ENCODE measurements at regions not wholly inside any gene's neighbourhood (a gene's known extent, or its start where the extent isn't known, plus 50 kb on each side); places are given as distances from the start of the nearest gene placed in this dataset.
"Not testable (repeated sequence)": the region's sequence is repeated elsewhere in the genome, so short reads cannot be mapped to it uniquely, and the experiment has no call there.

GRCh38 chr17:28258347-28258887 is 60.6 kb upstream of the TMEM97 start:
- DNase-seq (ENCODE audit: low read depth in 1 of 2, low spot score in 1 of 2): no peak
- H3K4me3 ChIP-seq (replicated peaks; ENCODE audit: insufficient read depth, low read length): no peak overlapping the region
- TF ChIP-seq, protein P1, sequence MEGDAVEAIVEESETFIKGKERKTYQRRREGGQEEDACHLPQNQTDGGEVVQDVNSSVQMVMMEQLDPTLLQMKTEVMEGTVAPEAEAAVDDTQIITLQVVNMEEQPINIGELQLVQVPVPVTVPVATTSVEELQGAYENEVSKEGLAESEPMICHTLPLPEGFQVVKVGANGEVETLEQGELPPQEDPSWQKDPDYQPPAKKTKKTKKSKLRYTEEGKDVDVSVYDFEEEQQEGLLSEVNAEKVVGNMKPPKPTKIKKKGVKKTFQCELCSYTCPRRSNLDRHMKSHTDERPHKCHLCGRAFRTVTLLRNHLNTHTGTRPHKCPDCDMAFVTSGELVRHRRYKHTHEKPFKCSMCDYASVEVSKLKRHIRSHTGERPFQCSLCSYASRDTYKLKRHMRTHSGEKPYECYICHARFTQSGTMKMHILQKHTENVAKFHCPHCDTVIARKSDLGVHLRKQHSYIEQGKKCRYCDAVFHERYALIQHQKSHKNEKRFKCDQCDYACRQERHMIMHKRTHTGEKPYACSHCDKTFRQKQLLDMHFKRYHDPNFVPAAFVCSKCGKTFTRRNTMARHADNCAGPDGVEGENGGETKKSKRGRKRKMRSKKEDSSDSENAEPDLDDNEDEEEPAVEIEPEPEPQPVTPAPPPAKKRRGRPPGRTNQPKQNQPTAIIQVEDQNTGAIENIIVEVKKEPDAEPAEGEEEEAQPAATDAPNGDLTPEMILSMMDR (IDR thresholded peaks at IDR 0.05; ENCODE audit: insufficient read depth, low read length): no peak
- TF ChIP-seq POLR2AphosphoS5 (IDR thresholded peaks at IDR 0.05; ENCODE audit: low read depth) (no peak), REST (IDR thresholded peaks at IDR 0.05; ENCODE audit: insufficient replicate concordance, low read depth) (no peak), GABPA (IDR thresholded peaks at IDR 0.05; ENCODE audit: low read depth) (no peak), SPI1 (IDR thresholded peaks at IDR 0.05; ENCODE audit: borderline replicate concordance, low read depth) (no peak)

GRCh38 chr17:28261219-28261618 is 57.8 kb upstream of the TMEM97 start:
- Histone ChIP-seq H3K27ac (replicated peaks) (no peak overlapping the region), H3K27me3 (ENCODE audit: insufficient read depth, poor library complexity, severe bottlenecking) (no peaks in the 10 kb centered on the region), H3K4me3 (replicated peaks; ENCODE audit: insufficient read depth, low read length) (no peak overlapping the region)
- TF ChIP-seq REST (IDR thresholded peaks at IDR 0.05; ENCODE audit: insufficient replicate concordance, low read depth): no peak
- no peak for TF ChIP-seq GABPA (IDR thresholded peaks at IDR 0.05; ENCODE audit: low read depth)
- no peak for TF ChIP-seq POLR2AphosphoS5 (IDR thresholded peaks at IDR 0.05; ENCODE audit: low read depth)
- no peak for TF ChIP-seq SPI1 (IDR thresholded peaks at IDR 0.05; ENCODE audit: borderline replicate concordance, low read depth)
- TF ChIP-seq, protein P1 (IDR thresholded peaks at IDR 0.05; ENCODE audit: insufficient read depth, low read length): no peak
- no peak for DNase-seq (ENCODE audit: low read depth in 1 of 2, low spot score in 1 of 2)

More at GRCh38 chr17:28258347-28258887, 60.6 kb upstream of the TMEM97 start:
- Histone ChIP-seq H3K27me3 (ENCODE audit: insufficient read depth, poor library complexity, severe bottlenecking) (no peaks in the 10 kb centered on the region), H3K27ac (replicated peaks) (no peak overlapping the region)

DNA sequence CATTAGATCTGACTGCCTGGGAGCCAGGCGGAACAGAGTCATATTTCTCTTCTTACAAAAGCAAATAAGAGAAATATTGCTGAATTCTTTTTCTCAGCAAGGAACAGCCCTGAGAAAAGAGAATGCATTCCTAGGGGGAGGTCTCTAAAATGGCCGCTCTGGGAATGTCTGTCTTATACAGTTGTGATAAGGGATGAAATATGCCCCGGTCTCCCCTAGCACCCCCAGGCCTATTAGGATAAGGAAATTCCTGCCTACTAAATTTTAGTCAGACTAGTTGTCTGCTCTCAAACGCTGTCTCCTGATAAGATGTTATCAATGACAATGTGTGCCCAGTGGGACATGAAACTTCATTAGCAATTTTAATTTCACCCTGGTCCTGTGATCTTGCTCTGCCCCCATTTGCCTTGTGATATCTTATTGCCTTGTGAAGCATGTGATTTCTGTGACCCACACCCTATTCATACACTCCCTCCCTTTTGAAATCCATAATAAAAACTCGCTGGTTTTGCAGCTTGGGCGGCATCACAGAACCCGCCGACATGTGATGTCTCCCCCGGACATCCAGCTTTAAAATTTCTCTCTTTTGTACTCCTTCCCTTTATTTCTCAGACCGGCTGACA is 56.8 kb upstream of the TMEM97 start:
- DNase-seq (ENCODE audit: low read depth in 1 of 2, low spot score in 1 of 2); H3K27ac ChIP-seq (replicated peaks); H3K4me3 ChIP-seq (replicated peaks; ENCODE audit: insufficient read depth, low read length); H3K27me3 ChIP-seq (ENCODE audit: insufficient read depth, poor library complexity, severe bottlenecking): not testable (repeated sequence)

DNA sequence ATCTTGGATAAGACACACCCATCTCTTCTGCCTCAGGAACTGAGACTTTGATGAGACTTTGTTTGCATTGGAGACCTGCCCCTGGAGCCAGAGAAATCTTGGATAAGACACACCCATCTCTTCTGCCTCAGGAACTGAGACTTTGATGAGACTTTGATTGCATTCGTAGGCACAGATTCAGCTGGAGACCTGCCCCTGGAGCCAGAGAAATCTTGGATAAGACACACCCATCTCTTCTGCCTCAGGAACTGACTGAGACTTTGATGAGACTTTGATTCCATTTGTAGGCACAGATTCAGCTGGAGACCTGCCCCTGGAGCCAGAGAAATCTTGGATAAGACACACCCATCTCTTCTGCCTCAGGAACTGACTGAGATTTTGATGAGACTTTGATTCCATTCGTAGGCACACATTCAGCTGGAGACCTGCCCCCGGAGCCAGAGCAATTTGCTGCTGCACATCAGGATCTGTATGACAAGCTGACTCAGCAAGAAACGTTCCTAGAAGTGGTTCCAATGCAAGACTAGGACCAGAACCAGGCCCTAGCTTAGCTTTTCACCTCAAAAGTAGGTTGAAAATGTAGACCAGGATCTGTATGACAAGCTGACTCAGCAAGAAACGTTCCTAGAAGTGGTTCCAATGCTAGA is 54.0 kb upstream of the TMEM97 start:
- DNase-seq (ENCODE audit: low read depth in 1 of 2, low spot score in 1 of 2): not testable (repeated sequence)

GRCh38 chr17:28265856-28266546 is 53.0 kb upstream of the TMEM97 start:
- not testable (repeated sequence) for H3K27me3 ChIP-seq (ENCODE audit: insufficient read depth, poor library complexity, severe bottlenecking); DNase-seq (ENCODE audit: low read depth in 1 of 2, low spot score in 1 of 2); H3K4me3 ChIP-seq (replicated peaks; ENCODE audit: insufficient read depth, low read length); H3K27ac ChIP-seq (replicated peaks)

More for the DNA sequence above, 54.0 kb upstream of the TMEM97 start:
- H3K27ac ChIP-seq (replicated peaks); H3K27me3 ChIP-seq (ENCODE audit: insufficient read depth, poor library complexity, severe bottlenecking); H3K4me3 ChIP-seq (replicated peaks; ENCODE audit: insufficient read depth, low read length): not testable (repeated sequence)

DNA sequence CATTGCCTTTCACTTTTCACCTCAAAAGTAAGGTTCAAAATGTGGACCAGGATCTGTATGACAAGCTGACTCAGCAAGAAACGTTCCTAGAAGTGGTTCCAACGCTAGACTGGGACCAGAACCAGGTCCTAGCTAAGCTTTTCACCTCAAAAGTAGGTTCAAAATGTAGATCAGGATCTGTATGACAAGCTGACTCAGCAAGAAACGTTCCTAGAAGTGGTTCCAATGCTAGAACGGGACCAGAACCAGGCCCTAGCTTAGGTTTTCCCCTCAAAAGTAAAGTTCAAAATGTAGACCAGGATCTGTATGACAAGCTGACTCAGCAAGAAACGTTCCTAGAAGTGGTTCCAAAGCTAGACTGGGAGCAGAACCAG is 52.5 kb upstream of the TMEM97 start:
- DNase-seq (ENCODE audit: low read depth in 1 of 2, low spot score in 1 of 2); H3K4me3 ChIP-seq (replicated peaks; ENCODE audit: insufficient read depth, low read length); H3K27me3 ChIP-seq (ENCODE audit: insufficient read depth, poor library complexity, severe bottlenecking); H3K27ac ChIP-seq (replicated peaks): not testable (repeated sequence)

GRCh38 chr17:28266926-28267719 is 51.9 kb upstream of the TMEM97 start:
- DNase-seq (ENCODE audit: low read depth in 1 of 2, low spot score in 1 of 2); H3K4me3 ChIP-seq (replicated peaks; ENCODE audit: insufficient read depth, low read length); H3K27me3 ChIP-seq (ENCODE audit: insufficient read depth, poor library complexity, severe bottlenecking); H3K27ac ChIP-seq (replicated peaks): not testable (repeated sequence)

Measured in HL-60 (cell line).